RPMI7951 (cell line): ENCODE measurements at regions not wholly inside any gene's neighbourhood (a gene's known extent, or its start where the extent isn't known, plus 50 kb on each side); places are given as distances from the start of the nearest gene placed in this dataset.
"Not testable (repeated sequence)": the region's sequence is repeated elsewhere in the genome, so short reads cannot be mapped to it uniquely, and the experiment has no call there.

ENCODE experiments used
- DNase-seq: peaks from one replicate; pipeline ENCODE4 v3.0.0-alpha.2; 2012; ENCODE audit warnings: low read depth

- DNase-seq, result no peak
These were observed 1027.7 kb upstream of the TMEFF2 start for GRCh38 chr2:193222454-193222853.

GRCh38 chr2:193219413-193219812, 1024.7 kb upstream of the TMEFF2 start:
- DNase-seq, result no peak

- DNase-seq, result no peak
These were observed 1006.9 kb upstream of the TMEFF2 start for GRCh38 chr2:193201583-193201982.

- DNase-seq, result no peak
These were observed 1004.6 kb upstream of the TMEFF2 start for GRCh38 chr2:193199322-193199721.

- no peak for DNase-seq
These were observed 993.1 kb upstream of the TMEFF2 start for GRCh38 chr2:193187816-193188215.

- not testable (repeated sequence) for DNase-seq
These were observed 976.2 kb upstream of the TMEFF2 start for GRCh38 chr2:193170981-193171380.

GRCh38 chr2:193156480-193156879, 961.7 kb upstream of the TMEFF2 start:
- DNase-seq, result no peak

- no peak for DNase-seq
These were observed 959.3 kb upstream of the TMEFF2 start for GRCh38 chr2:193154076-193154475.

- no peak for DNase-seq
These were observed 958.8 kb upstream of the TMEFF2 start for GRCh38 chr2:193153576-193153975.

- not testable (repeated sequence) for DNase-seq
These were observed 947.7 kb upstream of the TMEFF2 start for GRCh38 chr2:193142467-193142866.

GRCh38 chr2:193141998-193142397, 947.3 kb upstream of the TMEFF2 start:
- DNase-seq, result no peak

GRCh38 chr2:193140895-193141294, 946.2 kb upstream of the TMEFF2 start:
- DNase-seq, result not testable (repeated sequence)

- DNase-seq, result no peak
These were observed 930.1 kb upstream of the TMEFF2 start for GRCh38 chr2:193124815-193125214.

- no peak for DNase-seq
These were observed 920.1 kb upstream of the TMEFF2 start for GRCh38 chr2:193114827-193115226.

GRCh38 chr2:193112986-193113385, 918.3 kb upstream of the TMEFF2 start:
- no peak for DNase-seq

- DNase-seq, result peak; percentile 1
These were observed 908.3 kb upstream of the TMEFF2 start for GRCh38 chr2:193103064-193103463.

GRCh38 chr2:193101591-193101990, 906.9 kb upstream of the TMEFF2 start:
- DNase-seq, result no peak

GRCh38 chr2:193088026-193088425, 893.3 kb upstream of the TMEFF2 start:
- no peak for DNase-seq

GRCh38 chr2:193076995-193077394, 882.3 kb upstream of the TMEFF2 start:
- DNase-seq, result no peak

- DNase-seq, result no peak
These were observed 880.2 kb upstream of the TMEFF2 start for GRCh38 chr2:193074933-193075332.

- DNase-seq, result no peak
These were observed 877.9 kb upstream of the TMEFF2 start for GRCh38 chr2:193072647-193073046.

GRCh38 chr2:193025556-193025955, 830.8 kb upstream of the TMEFF2 start:
- DNase-seq, result not testable (repeated sequence)

GRCh38 chr2:193024791-193025190, 830.1 kb upstream of the TMEFF2 start:
- no peak for DNase-seq

GRCh38 chr2:193011870-193012269, 817.1 kb upstream of the TMEFF2 start:
- no peak for DNase-seq

GRCh38 chr2:192993059-192993458, 798.3 kb upstream of the TMEFF2 start:
- no peak for DNase-seq
